ENCODE measurements at regions not wholly inside any gene's neighbourhood (a gene's known extent, or its start where the extent isn't known, plus 50 kb on each side); places are given as distances from the start of the nearest gene placed in this dataset.

DNA sequence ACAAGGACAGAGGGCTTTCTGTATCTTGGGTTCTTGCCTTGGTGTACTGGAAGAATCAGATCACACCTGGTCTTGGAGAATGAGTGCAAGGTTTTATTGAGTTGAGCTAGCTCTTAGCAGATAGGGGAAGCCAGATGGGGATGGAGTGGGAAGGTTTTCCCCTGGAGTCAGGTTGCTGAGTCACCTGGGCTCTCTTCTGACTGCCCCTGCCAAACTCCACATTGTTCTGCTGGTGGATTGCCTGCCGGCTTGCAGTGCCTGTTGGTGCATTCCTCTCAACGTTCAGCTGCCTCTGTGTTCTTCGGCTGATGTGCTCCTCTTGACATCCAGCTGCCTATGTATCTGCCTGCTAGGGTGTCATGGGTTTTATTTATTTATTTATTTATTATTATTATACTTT lies 1431.1 kb downstream of the CDH8 start:
- WGBS, 2 donors, result 73 to 83% methylated on average over 3 of the region's 3 CpGs
- H3K9me3 ChIP-seq, result no peaks in the 10 kb centered on the region
- DNase-seq (no peak), ATAC-seq (ENCODE audit: low FRiP score in 2 of 2) (no peak)
- no peak overlapping the region for H3K4me3 ChIP-seq
- H3K36me3 ChIP-seq, result no peaks in the 10 kb centered on the region
- H3K4me1 ChIP-seq, result no peaks in the 10 kb centered on the region
- H3K27me3 ChIP-seq, result no peaks in the 10 kb centered on the region
- TF ChIP-seq POLR2A (IDR thresholded peaks at IDR 0.05) (no peak), POLR2AphosphoS5 (IDR thresholded peaks at IDR 0.05) (no peak), EP300 (IDR thresholded peaks at IDR 0.05) (no peak), CTCF (IDR thresholded peaks at IDR 0.05) (no peak)
- H3K27ac ChIP-seq, result no peak overlapping the region

DNA sequence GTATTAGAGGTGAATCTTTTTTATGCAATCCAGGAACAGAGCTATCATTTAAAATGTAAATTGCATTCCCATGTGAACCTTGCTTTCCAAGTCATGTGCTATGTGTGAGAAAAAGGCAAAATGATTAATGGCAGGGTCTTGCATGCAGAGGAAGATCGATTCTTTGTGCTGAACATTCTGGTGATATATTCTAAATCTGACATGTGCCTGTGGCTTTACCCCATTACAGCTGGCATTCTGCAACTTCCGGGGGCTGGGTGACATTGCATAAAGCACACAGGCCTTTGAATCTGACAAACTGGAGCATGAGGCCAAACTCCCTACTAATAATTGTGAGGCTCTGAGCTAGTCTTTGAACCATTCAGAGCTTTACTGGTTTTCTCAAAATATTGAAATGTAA lies 1449.7 kb downstream of the CDH8 start:
- ATAC-seq (ENCODE audit: low FRiP score in 2 of 2), result no peak
- H3K9me3 ChIP-seq, result no peaks in the 10 kb centered on the region
- TF ChIP-seq POLR2AphosphoS5 (IDR thresholded peaks at IDR 0.05), result no peak

GRCh38 chr16:60582528-60582927 lies 1453.7 kb downstream of the CDH8 start:
- TF ChIP-seq POLR2A (IDR thresholded peaks at IDR 0.05) (no peak), EP300 (IDR thresholded peaks at IDR 0.05) (no peak), CTCF (IDR thresholded peaks at IDR 0.05) (no peak), POLR2AphosphoS5 (IDR thresholded peaks at IDR 0.05) (no peak)
- WGBS, 2 donors, result 70 to 84% methylated on average over 4 of the region's 4 CpGs
- no peak for ATAC-seq (ENCODE audit: low FRiP score in 2 of 2)

More for the DNA sequence above, 1449.7 kb downstream of the CDH8 start:
- Histone ChIP-seq H3K36me3 (no peaks in the 10 kb centered on the region), H3K27ac (no peak overlapping the region), H3K27me3 (no peaks in the 10 kb centered on the region), H3K4me3 (no peak overlapping the region), H3K4me1 (no peaks in the 10 kb centered on the region)
- 58 to 65% methylated on average over 2 of the region's 2 CpGs for WGBS, 2 donors
- DNase-seq, result no peak

DNA sequence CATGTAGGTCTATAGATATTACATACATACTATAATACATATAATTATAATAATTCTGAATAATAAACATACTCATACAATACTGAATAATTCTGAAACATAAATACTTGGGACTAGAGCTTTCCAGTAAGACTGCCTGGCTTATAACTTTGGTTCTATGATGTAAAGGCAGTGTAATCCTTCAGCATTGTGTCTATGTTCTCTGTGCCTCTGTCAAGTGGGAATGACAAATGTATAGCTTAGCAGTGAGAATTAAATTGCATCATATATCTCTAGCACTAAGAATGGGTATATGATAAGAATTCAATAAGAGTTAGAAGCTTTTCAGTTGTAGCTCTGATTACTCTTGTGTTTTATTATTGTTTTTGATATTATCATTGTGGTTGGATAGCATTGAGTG lies 1469.3 kb downstream of the CDH8 start:
- no peaks in the 10 kb centered on the region for H3K36me3 ChIP-seq
- TF ChIP-seq CTCF (IDR thresholded peaks at IDR 0.05), result no peak
- no peak for TF ChIP-seq POLR2AphosphoS5 (IDR thresholded peaks at IDR 0.05)
- TF ChIP-seq EP300 (IDR thresholded peaks at IDR 0.05), result no peak
- no peak for TF ChIP-seq POLR2A (IDR thresholded peaks at IDR 0.05)

More at GRCh38 chr16:60582528-60582927, 1453.7 kb downstream of the CDH8 start:
- Histone ChIP-seq H3K27ac (no peak overlapping the region), H3K27me3 (no peaks in the 10 kb centered on the region), H3K9me3 (no peaks in the 10 kb centered on the region), H3K36me3 (no peaks in the 10 kb centered on the region), H3K4me1 (no peaks in the 10 kb centered on the region), H3K4me3 (no peak overlapping the region)
- no peak for DNase-seq

GRCh38 chr16:60564588-60564987 lies 1471.7 kb downstream of the CDH8 start:
- Histone ChIP-seq H3K4me1 (no peaks in the 10 kb centered on the region), H3K36me3 (no peaks in the 10 kb centered on the region), H3K27ac (no peak overlapping the region), H3K9me3 (no peaks in the 10 kb centered on the region), H3K4me3 (no peak overlapping the region), H3K27me3 (no peaks in the 10 kb centered on the region)
- TF ChIP-seq POLR2A (IDR thresholded peaks at IDR 0.05) (no peak), EP300 (IDR thresholded peaks at IDR 0.05) (no peak), POLR2AphosphoS5 (IDR thresholded peaks at IDR 0.05) (no peak), CTCF (IDR thresholded peaks at IDR 0.05) (no peak)
- 83 to 87% methylated on average over 2 of the region's 2 CpGs for WGBS, 2 donors
- ATAC-seq (ENCODE audit: low FRiP score in 2 of 2) (no peak), DNase-seq (no peak)

More for the DNA sequence above, 1469.3 kb downstream of the CDH8 start:
- no peak overlapping the region for H3K4me3 ChIP-seq
- H3K9me3 ChIP-seq, result no peaks in the 10 kb centered on the region
- H3K27me3 ChIP-seq, result no peaks in the 10 kb centered on the region
- no peak overlapping the region for H3K27ac ChIP-seq
- H3K4me1 ChIP-seq, result no peaks in the 10 kb centered on the region
- no peak for ATAC-seq (ENCODE audit: low FRiP score in 2 of 2)
- DNase-seq, result no peak

Data from upper lobe of left lung (tissue), 6 donors.